HCT116 (cell line): ENCODE measurements at regions not wholly inside any gene's neighbourhood (a gene's known extent, or its start where the extent isn't known, plus 50 kb on each side); places are given as distances from the start of the nearest gene placed in this dataset.

Experiments
- ATAC-seq: fragments of 200-7000 bp; cut with Tn5 transposase; 2 replicates; pipeline ENCODE4 v1.9.1; 2020; ENCODE audit warnings: mild to moderate bottlenecking, moderate library complexity
- BruUV-seq: library from RNA; stranded (reverse); fragments of 400-500 nt; replicated peaks from 2 replicates; lab custom pipeline; 2021; lab: Mats Ljungman, UMichigan
- CTCF ChIA-PET: fragments of 300-600 bp; sonication (Branson Sonifier 250); formaldehyde crosslinking; loops from one replicate; lab custom pipeline; 2021; ENCODE audit warnings: antibody characterized with exemption; lab: Charles Lee
- POLR2A ChIA-PET: fragments of 300-600, 350-600 bp; sonication (Branson Sonifier 250); formaldehyde crosslinking; loops from one replicate; lab custom pipeline; 2021; ENCODE audit warnings: antibody characterized with exemption; lab: Charles Lee
- RAD21 ChIA-PET, 2 experiments: fragments of 300-600 bp; sonication (Branson Sonifier 250); formaldehyde crosslinking; loops; one replicate each; lab custom pipeline; 2023; ENCODE audit warnings: low total read pairs in 2 of 2; ENCODE audit not compliant: uncharacterized antibody in 2 of 2, unreplicated experiment in 2 of 2, low non-redundant PET in 1 of 2; lab: Charles Lee
- DNase-seq: peaks from one replicate; pipeline ENCODE4 v3.0.0-alpha.2; 2010; ENCODE audit warnings: low read depth, low spot score
- H2AFZ ChIP-seq: fragments of 200-600 bp; shearing (Covaris generic), sonication (generic); 2 replicates; pipeline ENCODE4 v1.6.1; 2017; ENCODE audit warnings: low read depth, mixed run types, mixed read lengths, antibody characterized with exemption, low read length; ENCODE audit not compliant: poor library complexity, severe bottlenecking
- H3K27ac ChIP-seq: 2 replicates; pipeline ENCODE4 v1.5.1; 2012; ENCODE audit warnings: low read depth, low read length
- H3K27me3 ChIP-seq: fragments of 200-600 bp; sonication (generic); 2 replicates; pipeline ENCODE4 v1.6.1; 2016; ENCODE audit warnings: mixed run types, low read length, mixed read lengths; ENCODE audit not compliant: insufficient read depth
- H3K36me3 ChIP-seq, 2 experiments: fragments of 200-500 bp in 1 of 2; fragments of 200-600 bp in 1 of 2; sonication (Bioruptor generic) in 1 of 2; sonication (generic) in 1 of 2; 2 replicates each; pipeline versions ENCODE4 v1.5.1 to v1.6.1; 2014 to 2016; ENCODE audit warnings: low read length in 2 of 2, inconsistent platforms in 1 of 2, mixed read lengths in 1 of 2, mixed run types in 1 of 2; ENCODE audit not compliant: insufficient read depth in 2 of 2, control insufficient read depth in 1 of 2
- H3K4me1 ChIP-seq, 2 experiments: fragments of 200-600 bp in 1 of 2; sonication (generic) in 1 of 2; 2 replicates each; pipeline versions ENCODE4 v1.5.1 to v1.6.1; 2012 to 2017; ENCODE audit warnings: low read length in 2 of 2, inconsistent platforms in 1 of 2, mild to moderate bottlenecking in 1 of 2, mixed read lengths in 1 of 2, mixed run types in 1 of 2, moderate library complexity in 1 of 2; ENCODE audit not compliant: insufficient read depth in 2 of 2, control insufficient read depth in 1 of 2
- H3K4me2 ChIP-seq: fragments of 200-600 bp; sonication (generic); 2 replicates; pipeline ENCODE4 v1.6.1; 2017; ENCODE audit warnings: mixed run types, low read length, mixed read lengths
- H3K4me3 ChIP-seq, 2 experiments: fragments of 200-600 bp in 1 of 2; sonication (generic) in 1 of 2; replicated peaks in 1 of 2; 2 replicates each; pipeline ENCODE4 v1.5.1; 2011 to 2016; ENCODE audit warnings: low read length in 2 of 2, control low read depth in 1 of 2, low read depth in 1 of 2, mild to moderate bottlenecking in 1 of 2, mixed read lengths in 1 of 2, mixed run types in 1 of 2
- H3K79me2 ChIP-seq: fragments of 200-600 bp; sonication (generic); 2 replicates; pipeline ENCODE4 v1.6.1; 2017; ENCODE audit warnings: mild to moderate bottlenecking, mixed run types, low read length, moderate library complexity, mixed read lengths; ENCODE audit not compliant: insufficient read depth
- H3K9ac ChIP-seq: fragments of 200-600 bp; sonication (generic); 2 replicates; pipeline ENCODE4 v1.6.1; 2016; ENCODE audit warnings: low read length, mixed read lengths
- H3K9me2 ChIP-seq: fragments of 200-600 bp; sonication (generic), shearing (Covaris generic); 2 replicates; pipeline ENCODE4 v1.6.1; 2017; ENCODE audit warnings: mixed run types, mild to moderate bottlenecking, moderate library complexity; ENCODE audit not compliant: insufficient read depth
- H3K9me3 ChIP-seq, 2 experiments: fragments of 200-500 bp in 1 of 2; fragments of 200-600 bp in 1 of 2; sonication (Bioruptor generic) in 1 of 2; sonication (generic) in 1 of 2; 2 replicates each; pipeline ENCODE4 v1.6.1; 2014 to 2017; ENCODE audit warnings: low read length in 2 of 2, mixed read lengths in 2 of 2, inconsistent platforms in 1 of 2, low read depth in 1 of 2, mild to moderate bottlenecking in 1 of 2, mixed run types in 1 of 2, moderate library complexity in 1 of 2; ENCODE audit not compliant: control insufficient read depth in 1 of 2, insufficient read depth in 1 of 2
- H4K20me1 ChIP-seq: fragments of 200-600 bp; sonication (generic), shearing (Covaris generic); 2 replicates; pipeline ENCODE4 v1.6.1; 2017; ENCODE audit warnings: mixed run types, mild to moderate bottlenecking, moderate library complexity; ENCODE audit not compliant: insufficient read depth
- ATF3 ChIP-seq: IDR thresholded peaks from 2 replicates; pipeline ENCODE4 v1.6.1; 2012
- EGR1 ChIP-seq: IDR thresholded peaks from 2 replicates; pipeline ENCODE4 v1.6.1; 2012; ENCODE audit warnings: low read depth
- ELF1 ChIP-seq: IDR thresholded peaks from 2 replicates; pipeline ENCODE4 v1.6.1; 2012; ENCODE audit warnings: low read depth, borderline replicate concordance
- EZH2 ChIP-seq: fragments of 200-600 bp; sonication (generic); IDR thresholded peaks from 2 replicates; pipeline ENCODE4 v1.6.1; 2017; ENCODE audit warnings: antibody characterized with exemption, mixed run types
- EZH2phosphoT487 ChIP-seq: fragments of 200-600 bp; IDR thresholded peaks from 2 replicates; pipeline ENCODE4 v1.6.1; 2018; ENCODE audit warnings: antibody characterized with exemption, borderline replicate concordance
- FOSL1 ChIP-seq: IDR thresholded peaks from 2 replicates; pipeline ENCODE4 v1.6.1; 2012; ENCODE audit warnings: low read depth
- JUND ChIP-seq: IDR thresholded peaks from 2 replicates; pipeline ENCODE4 v1.6.1; 2012
- MAX ChIP-seq: IDR thresholded peaks from 2 replicates; pipeline ENCODE4 v1.6.1; 2012
- POLR2A ChIP-seq: IDR thresholded peaks from 2 replicates; pipeline ENCODE4 v1.7.0; 2011; ENCODE audit warnings: borderline replicate concordance; ENCODE audit not compliant: insufficient read depth, insufficient read length; ENCODE audit errors: extremely low read depth
- RAD21 ChIP-seq: IDR thresholded peaks from 2 replicates; pipeline ENCODE4 v1.6.1; 2012; ENCODE audit warnings: low read depth, mild to moderate bottlenecking
- SRF ChIP-seq: IDR thresholded peaks from 2 replicates; pipeline ENCODE4 v1.6.1; 2012; ENCODE audit warnings: low read depth
- YY1 ChIP-seq: IDR thresholded peaks from 2 replicates; pipeline ENCODE4 v1.6.1; 2011; ENCODE audit warnings: low read length, low read depth, moderate library complexity, mild to moderate bottlenecking; ENCODE audit not compliant: insufficient replicate concordance; ENCODE audit errors: extremely low read depth
- ZFX ChIP-seq: fragments of 450-650 bp; IDR thresholded peaks from 2 replicates; pipeline ENCODE4 v1.6.1; 2017
- ZNF274 ChIP-seq: fragments of 200-500 bp; sonication (Bioruptor generic); IDR thresholded peaks from 2 replicates; pipeline ENCODE4 v1.6.1; 2014; ENCODE audit warnings: mild to moderate bottlenecking, low read depth, low read length, inconsistent platforms
- intact Hi-C: fragments of 100-400 bp; cut with micrococcal nuclease; formaldehyde crosslinking; loops from 2 replicates; pipeline ENCODE4 v1.10.0; 2022

DNA sequence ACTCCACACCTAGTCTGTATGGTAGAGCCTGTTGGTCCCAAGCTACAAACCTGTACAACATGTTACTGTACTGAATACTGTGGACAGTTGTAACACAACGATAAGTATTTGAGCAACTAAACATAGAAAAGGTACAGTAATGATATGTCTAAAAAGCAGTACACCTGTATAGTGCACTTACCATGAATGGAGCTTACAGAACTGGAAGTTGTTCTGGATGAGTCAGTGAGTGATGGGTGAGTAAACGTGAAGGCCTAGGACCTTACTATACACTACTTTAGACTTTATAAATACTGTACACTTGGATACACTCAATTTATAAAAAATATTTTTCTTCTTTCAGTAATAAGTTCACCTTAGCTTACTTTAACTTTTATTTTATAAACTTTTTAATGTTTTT is 104.0 kb downstream of the TMA16 start (continued):
- TF ChIP-seq EZH2phosphoT487 = no peak

- H3K4me2 ChIP-seq = no peak overlapping the region
- no peaks in the 10 kb centered on the region for H3K79me2 ChIP-seq
- RAD21 ChIA-PET = no interaction called here
- TF ChIP-seq ELF1 = no peak
- TF ChIP-seq YY1 = no peak
- TF ChIP-seq EGR1 = no peak
- TF ChIP-seq EZH2 = no peak
- no peak for TF ChIP-seq ZFX
- no peak for TF ChIP-seq FOSL1
- no peak for TF ChIP-seq RAD21
- TF ChIP-seq ZNF274 = no peak
- no peak for TF ChIP-seq ATF3
- TF ChIP-seq SRF = no peak
- no peaks in the 10 kb centered on the region for H3K9me3 ChIP-seq
- CTCF ChIA-PET = no interaction called here
- H3K36me3 ChIP-seq = no peaks in the 10 kb centered on the region
- intact Hi-C loops = no loop called here
- H3K27ac ChIP-seq = no peak overlapping the region
- no peak overlapping the region for H2AFZ ChIP-seq
- ATAC-seq (no peak), DNase-seq (no peak)
- no TSS peak for BruUV-seq
- H3K27me3 ChIP-seq = no peaks in the 10 kb centered on the region
- POLR2A ChIA-PET = no interaction called here
- no peaks in the 10 kb centered on the region for H3K4me1 ChIP-seq
- no peak overlapping the region for H3K4me3 ChIP-seq
- no peaks in the 10 kb centered on the region for H4K20me1 ChIP-seq
- H3K9ac ChIP-seq = no peak overlapping the region
- H3K9me2 ChIP-seq = no peaks in the 10 kb centered on the region
Observed at GRCh38 chr4:163600727-163601126, 106.2 kb downstream of the TMA16 start.

DNA sequence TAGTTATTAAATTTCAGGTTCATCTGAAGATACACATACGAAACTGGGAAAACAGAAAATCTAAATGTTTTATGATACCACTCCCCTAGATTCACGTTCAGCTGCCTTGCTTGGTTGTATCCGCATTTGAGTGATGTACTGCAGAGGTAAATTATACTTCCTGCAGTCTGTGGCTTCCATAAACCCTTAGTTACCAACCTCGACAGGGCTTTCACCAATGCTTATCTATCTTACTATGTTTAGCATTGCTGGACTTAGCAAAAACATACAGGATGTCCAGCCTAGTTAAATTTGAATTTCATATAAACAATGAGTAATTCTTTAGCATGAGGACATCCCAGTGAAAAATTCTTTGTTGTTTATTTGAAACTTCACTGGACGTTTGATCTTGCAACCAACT is 108.8 kb downstream of the TMA16 start:
- no peaks in the 10 kb centered on the region for H3K4me1 ChIP-seq
- no peaks in the 10 kb centered on the region for H3K36me3 ChIP-seq
- ChIA-PET CTCF (no interaction called here), RAD21 (no interaction called here)
- no peak overlapping the region for H3K27ac ChIP-seq
- no peak overlapping the region for H2AFZ ChIP-seq
- no peak overlapping the region for H3K9ac ChIP-seq
- ATAC-seq = no peak
- no peaks in the 10 kb centered on the region for H3K79me2 ChIP-seq
- TF ChIP-seq ZFX (no peak), ZNF274 (no peak), JUND (no peak), POLR2A (no peak), MAX (no peak), ATF3 (no peak), YY1 (no peak), EGR1 (no peak)
- TF ChIP-seq, all 23 proteins: peak for 0
- Histone ChIP-seq H3K4me3 (no peak overlapping the region), H3K4me2 (no peak overlapping the region), H4K20me1 (no peaks in the 10 kb centered on the region), H3K9me2 (no peaks in the 10 kb centered on the region), H3K27me3 (no peaks in the 10 kb centered on the region), H3K9me3 (no peaks in the 10 kb centered on the region)
- POLR2A ChIA-PET = no interaction called here
- BruUV-seq = no TSS peak
- no peak for DNase-seq
- intact Hi-C loops = no loop called here
